ENCODE measurements at regions not wholly inside any gene's neighbourhood (a gene's known extent, or its start where the extent isn't known, plus 50 kb on each side); places are given as distances from the start of the nearest gene placed in this dataset.
"Not testable (repeated sequence)": the region's sequence is repeated elsewhere in the genome, so short reads cannot be mapped to it uniquely, and the experiment has no call there.

DNA sequence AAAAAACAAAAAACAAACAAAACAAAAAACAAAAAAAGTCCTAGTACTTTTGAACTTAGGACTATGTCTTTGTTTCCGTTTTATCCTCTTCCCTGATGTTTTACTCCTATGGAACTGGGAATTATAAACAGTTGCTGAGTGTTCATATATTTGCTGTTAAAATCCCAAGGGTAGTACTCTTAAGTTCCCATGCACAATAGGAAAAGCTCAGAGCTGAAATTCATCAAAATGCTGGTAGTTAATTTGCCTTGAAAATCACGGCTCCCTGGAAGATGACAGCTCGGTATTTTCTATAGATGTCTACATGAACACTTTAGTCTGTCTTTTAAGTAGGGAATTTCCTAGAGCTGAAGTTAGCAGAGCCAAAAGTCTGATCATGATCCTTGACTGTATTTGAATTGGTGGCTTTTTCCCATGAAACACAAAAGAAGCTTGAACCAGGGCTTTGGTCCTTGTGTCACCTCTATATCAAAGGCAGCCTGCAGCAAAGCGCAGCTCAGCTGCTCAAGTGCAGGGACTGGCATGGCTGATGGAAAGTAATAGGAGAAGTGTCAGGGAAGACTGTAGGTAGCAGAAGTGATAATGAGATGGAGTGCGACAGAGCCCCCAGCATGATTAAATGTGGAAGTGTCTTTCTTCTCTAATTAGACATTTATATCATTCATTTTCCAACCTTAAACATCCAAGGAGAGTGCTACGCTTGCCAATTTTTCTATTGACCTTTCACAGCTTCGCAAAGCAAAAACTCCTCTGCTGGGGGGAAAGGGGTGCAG lies 310.9 kb downstream of the TRIM36 start:
- intact Hi-C loops (cut with DNase I) = no loop called here
- DNase-seq (no peak), ATAC-seq (no peak)
- no peak for TF ChIP-seq POLR2A (IDR thresholded peaks at IDR 0.05)
- TF ChIP-seq, protein P1, sequence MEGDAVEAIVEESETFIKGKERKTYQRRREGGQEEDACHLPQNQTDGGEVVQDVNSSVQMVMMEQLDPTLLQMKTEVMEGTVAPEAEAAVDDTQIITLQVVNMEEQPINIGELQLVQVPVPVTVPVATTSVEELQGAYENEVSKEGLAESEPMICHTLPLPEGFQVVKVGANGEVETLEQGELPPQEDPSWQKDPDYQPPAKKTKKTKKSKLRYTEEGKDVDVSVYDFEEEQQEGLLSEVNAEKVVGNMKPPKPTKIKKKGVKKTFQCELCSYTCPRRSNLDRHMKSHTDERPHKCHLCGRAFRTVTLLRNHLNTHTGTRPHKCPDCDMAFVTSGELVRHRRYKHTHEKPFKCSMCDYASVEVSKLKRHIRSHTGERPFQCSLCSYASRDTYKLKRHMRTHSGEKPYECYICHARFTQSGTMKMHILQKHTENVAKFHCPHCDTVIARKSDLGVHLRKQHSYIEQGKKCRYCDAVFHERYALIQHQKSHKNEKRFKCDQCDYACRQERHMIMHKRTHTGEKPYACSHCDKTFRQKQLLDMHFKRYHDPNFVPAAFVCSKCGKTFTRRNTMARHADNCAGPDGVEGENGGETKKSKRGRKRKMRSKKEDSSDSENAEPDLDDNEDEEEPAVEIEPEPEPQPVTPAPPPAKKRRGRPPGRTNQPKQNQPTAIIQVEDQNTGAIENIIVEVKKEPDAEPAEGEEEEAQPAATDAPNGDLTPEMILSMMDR (IDR thresholded peaks at IDR 0.05) = no peak
- no peaks in the 10 kb centered on the region for H3K4me1 ChIP-seq
- no peak overlapping the region for H3K4me3 ChIP-seq
- H3K36me3 ChIP-seq (replicated peaks in 1 of 2; ENCODE audit: insufficient read depth in 1 of 2, low read depth in 2 of 2) = no peaks in the 10 kb centered on the region
- no peak overlapping the region for H3K27ac ChIP-seq
- 74 to 78% methylated on average over 7 of the region's 7 CpGs for WGBS, 2 donors
- no peaks in the 10 kb centered on the region for H3K27me3 ChIP-seq
- no peaks in the 10 kb centered on the region for H3K9me3 ChIP-seq

DNA sequence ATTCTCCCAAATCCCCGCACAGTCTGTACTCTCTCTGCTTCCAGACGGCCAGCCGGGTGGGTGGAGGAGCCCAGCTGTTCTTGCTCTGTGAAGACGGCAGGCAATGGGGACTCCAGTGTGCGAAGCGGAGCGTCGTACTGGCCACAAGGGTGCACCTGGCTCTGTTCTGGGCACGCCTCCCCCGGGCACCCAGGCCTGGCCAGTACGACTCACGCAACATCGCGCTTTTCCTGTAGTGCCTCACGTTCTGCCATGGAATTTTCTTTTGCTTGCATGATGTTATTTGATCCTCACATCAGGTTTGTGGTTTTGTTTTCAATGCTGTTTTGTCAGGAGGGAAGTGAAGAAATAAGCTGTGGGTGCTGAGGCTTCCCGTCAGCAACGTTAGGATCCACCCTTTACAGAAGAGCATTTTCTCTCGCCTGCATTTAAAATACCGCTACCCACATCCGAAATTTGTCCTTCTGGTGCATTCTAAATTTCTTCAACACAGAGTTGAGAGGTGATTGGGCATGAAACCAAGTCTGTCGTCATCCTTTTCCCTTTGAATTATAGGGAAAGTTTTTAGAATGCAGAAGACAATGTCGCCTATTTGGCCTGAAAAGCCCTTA lies 311.7 kb downstream of the TRIM36 start:
- H3K36me3 ChIP-seq (replicated peaks in 1 of 2; ENCODE audit: insufficient read depth in 1 of 2, low read depth in 2 of 2) = no peaks in the 10 kb centered on the region
- intact Hi-C loops (cut with DNase I) = no loop called here
- no peaks in the 10 kb centered on the region for H3K4me1 ChIP-seq
- 47 to 53% methylated on average over 14 to 22 of the region's 22 CpGs for WGBS, 2 donors
- H3K4me3 ChIP-seq = no peak overlapping the region
- DNase-seq = no peak
- no peak overlapping the region for H3K27ac ChIP-seq
- no peak for ATAC-seq
- TF ChIP-seq, protein P1 (IDR thresholded peaks at IDR 0.05) = no peak
- TF ChIP-seq POLR2A (IDR thresholded peaks at IDR 0.05) = no peak
- H3K9me3 ChIP-seq = no peaks in the 10 kb centered on the region
- H3K27me3 ChIP-seq = no peaks in the 10 kb centered on the region

DNA sequence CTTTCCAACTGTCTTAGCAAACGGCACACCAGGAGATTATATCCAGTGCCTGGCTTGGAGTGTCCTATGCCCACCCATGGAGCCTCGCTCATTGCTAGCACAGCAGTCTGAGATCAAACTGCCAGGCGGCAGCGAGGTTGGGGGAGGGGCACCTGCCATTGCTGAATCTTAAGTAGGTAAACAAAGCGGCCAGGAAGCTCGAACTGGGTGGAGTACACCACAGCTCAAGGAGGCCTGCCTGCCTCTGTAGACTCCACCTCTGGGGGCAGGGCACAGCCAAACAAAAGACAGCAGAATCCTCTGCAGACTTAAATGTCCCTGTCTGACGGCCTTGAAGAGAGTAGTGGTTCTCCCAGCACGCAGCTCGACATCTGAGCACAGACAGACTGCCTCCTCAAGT lies 325.0 kb downstream of the TRIM36 start:
- DNase-seq; H3K27me3 ChIP-seq; H3K9me3 ChIP-seq; H3K36me3 ChIP-seq (replicated peaks in 1 of 2; ENCODE audit: insufficient read depth in 1 of 2, low read depth in 2 of 2); intact Hi-C loops (cut with DNase I); H3K27ac ChIP-seq; H3K4me3 ChIP-seq; H3K4me1 ChIP-seq; ATAC-seq: not testable (repeated sequence)
- 85 to 92% methylated on average over 4 to 9 of the region's 9 CpGs for WGBS, 2 donors

DNA sequence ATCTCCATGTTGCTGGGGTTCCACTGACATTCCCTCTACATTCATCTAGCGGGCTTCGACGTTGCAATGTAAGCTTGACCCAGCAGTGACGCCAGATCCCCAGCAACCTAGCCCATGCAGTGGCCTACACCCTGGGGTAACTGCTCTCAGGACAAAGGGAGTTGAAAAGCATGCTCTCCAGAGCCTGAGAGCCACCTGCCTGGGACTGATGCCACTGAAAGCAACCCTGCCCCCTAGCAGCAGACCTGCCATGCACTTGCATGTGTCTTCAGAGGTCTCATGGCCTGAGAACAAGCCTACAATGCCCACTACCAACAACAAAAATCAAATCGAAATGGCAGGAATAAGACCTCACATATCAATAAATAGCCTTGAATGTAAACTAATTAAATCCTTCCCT lies 330.3 kb downstream of the TRIM36 start:
- ATAC-seq (no peak), DNase-seq (no peak)
- no peaks in the 10 kb centered on the region for H3K9me3 ChIP-seq
- no peaks in the 10 kb centered on the region for H3K4me1 ChIP-seq
- WGBS, 2 donors = 20 to 60% methylated on average over 2 to 5 of the region's 5 CpGs
- no peak overlapping the region for H3K27ac ChIP-seq
- TF ChIP-seq, protein P1 (IDR thresholded peaks at IDR 0.05) = no peak
- TF ChIP-seq POLR2A (IDR thresholded peaks at IDR 0.05) = no peak
- H3K36me3 ChIP-seq (replicated peaks in 1 of 2; ENCODE audit: insufficient read depth in 1 of 2, low read depth in 2 of 2) = no peaks in the 10 kb centered on the region
- intact Hi-C loops (cut with DNase I) = no loop called here
- no peaks in the 10 kb centered on the region for H3K27me3 ChIP-seq
- no peak overlapping the region for H3K4me3 ChIP-seq

DNA sequence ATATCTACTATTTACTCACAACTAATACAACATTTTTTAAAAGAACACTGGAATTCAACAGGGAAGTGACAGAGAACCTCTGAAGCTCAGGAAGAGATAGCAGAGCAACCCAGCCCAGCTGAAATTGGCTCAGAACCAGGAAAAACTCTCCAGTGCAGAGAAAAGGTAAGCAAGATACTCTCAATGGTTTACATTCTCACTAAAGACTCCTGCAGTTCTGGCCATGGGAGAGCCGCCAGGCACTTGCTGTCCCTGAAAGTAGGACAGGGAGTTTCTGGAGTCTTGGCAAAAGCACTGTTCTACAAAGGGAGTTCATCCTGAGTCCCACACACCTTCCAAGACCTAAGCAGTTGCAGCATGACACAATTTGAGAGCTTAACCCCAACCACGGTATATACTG lies 330.8 kb downstream of the TRIM36 start:
- 69 to 90% methylated on average over 2 of the region's 2 CpGs for WGBS, 2 donors
- DNase-seq (no peak), ATAC-seq (no peak)
- no peak for TF ChIP-seq POLR2A (IDR thresholded peaks at IDR 0.05)
- TF ChIP-seq, protein P1 (IDR thresholded peaks at IDR 0.05) = no peak
- H3K9me3 ChIP-seq = no peaks in the 10 kb centered on the region
- H3K4me1 ChIP-seq = no peaks in the 10 kb centered on the region
- H3K36me3 ChIP-seq (replicated peaks in 1 of 2; ENCODE audit: insufficient read depth in 1 of 2, low read depth in 2 of 2) = no peaks in the 10 kb centered on the region
- intact Hi-C loops (cut with DNase I) = no loop called here
- H3K27ac ChIP-seq = no peak overlapping the region
- no peak overlapping the region for H3K4me3 ChIP-seq
- no peaks in the 10 kb centered on the region for H3K27me3 ChIP-seq

All from body of pancreas (tissue), 4 donors.